ENCODE measurements at regions not wholly inside any gene's neighbourhood (a gene's known extent, or its start where the extent isn't known, plus 50 kb on each side); places are given as distances from the start of the nearest gene placed in this dataset.

GRCh38 chr9:87212605-87213021, 265.3 kb upstream of the GAS1 start:
- TF ChIP-seq TAF1 (IDR thresholded peaks at IDR 0.05; ENCODE audit: borderline replicate concordance, low read depth, low read length) (no peak), POLR2A (IDR thresholded peaks at IDR 0.05; ENCODE audit: low read depth, low read length) (no peak), POLR2AphosphoS5 (IDR thresholded peaks at IDR 0.05; ENCODE audit: low read depth, low read length) (no peak)

All from GM12892 (cell line).